IMR-90 (cell line): ENCODE measurements at regions not wholly inside any gene's neighbourhood (a gene's known extent, or its start where the extent isn't known, plus 50 kb on each side); places are given as distances from the start of the nearest gene placed in this dataset.

ENCODE experiments used
- ATAC-seq: fragments of 200-7000 bp; cut with Tn5 transposase; 2 replicates; pipeline ENCODE4 v1.9.1; 2020; ENCODE audit warnings: low read depth, mild to moderate bottlenecking, moderate library complexity
- BruUV-seq: library from RNA; stranded (reverse); fragments of 400-500 nt; replicated peaks from 2 replicates; lab custom pipeline; 2021; lab: Mats Ljungman, UMichigan
- CTCF ChIA-PET: fragments of 300-600 bp; formaldehyde crosslinking; extraction: SDS; loops from one replicate; lab custom pipeline; 2021; ENCODE audit warnings: antibody characterized with exemption; lab: Yijun Ruan, JAX
- POLR2A ChIA-PET: fragments of 300-600 bp; sonication (Branson Sonifier 250); formaldehyde crosslinking; loops from one replicate; lab custom pipeline; 2022; ENCODE audit warnings: antibody characterized with exemption; ENCODE audit not compliant: unreplicated experiment; lab: Charles Lee
- DNase-seq: peaks from one replicate; pipeline ENCODE4 v3.0.0; 2013
- H2AFZ ChIP-seq: replicated peaks from 2 replicates; pipeline ENCODE3; 2013; ENCODE audit warnings: low read length, mild to moderate bottlenecking; ENCODE audit not compliant: poor library complexity
- H2AK5ac ChIP-seq: 2 replicates; pipeline ENCODE4 v1.6.1; 2013; ENCODE audit warnings: low read depth, low read length, inconsistent platforms
- H2AK9ac ChIP-seq: replicated peaks from 2 replicates; pipeline ENCODE3; 2013; ENCODE audit warnings: mild to moderate bottlenecking, low read depth, low read length, moderate library complexity; ENCODE audit not compliant: poor library complexity
- H2BK120ac ChIP-seq: 2 replicates; pipeline ENCODE4 v1.6.1; 2013; ENCODE audit warnings: low read depth, low read length, inconsistent platforms
- H2BK15ac ChIP-seq: 3 replicates; pipeline ENCODE4 v1.6.1; 2013; ENCODE audit warnings: low read depth, low read length, inconsistent platforms
- H2BK20ac ChIP-seq: 2 replicates; pipeline ENCODE4 v1.6.1; 2013; ENCODE audit warnings: low read depth, mild to moderate bottlenecking, inconsistent platforms, low read length, moderate library complexity
- H2BK5ac ChIP-seq: 2 replicates; pipeline ENCODE4 v1.6.1; 2013; ENCODE audit warnings: mild to moderate bottlenecking, low read depth, low read length, inconsistent platforms; ENCODE audit not compliant: poor library complexity, severe bottlenecking
- H3K14ac ChIP-seq: replicated peaks from 2 replicates; pipeline ENCODE4 v1.6.1; 2013; ENCODE audit warnings: low read depth, low read length, inconsistent platforms
- H3K18ac ChIP-seq: 2 replicates; pipeline ENCODE4 v1.6.1; 2013; ENCODE audit warnings: low read depth, low read length, control low read depth
- H3K23ac ChIP-seq: 2 replicates; pipeline ENCODE4 v1.6.1; 2013; ENCODE audit warnings: low read depth, low read length, inconsistent platforms
- H3K27ac ChIP-seq: 2 replicates; pipeline ENCODE4 v1.5.1; 2013; ENCODE audit warnings: mild to moderate bottlenecking, control low read depth, low read length; ENCODE audit not compliant: insufficient read depth
- H3K27me3 ChIP-seq: 2 replicates; pipeline ENCODE4 v1.6.1; 2013; ENCODE audit warnings: low read length; ENCODE audit not compliant: control insufficient read depth, insufficient read depth
- H3K36me3 ChIP-seq: 2 replicates; pipeline ENCODE4 v1.6.1; 2013; ENCODE audit warnings: low read length, mixed read lengths; ENCODE audit not compliant: control insufficient read depth, insufficient read depth
- H3K4ac ChIP-seq: 2 replicates; pipeline ENCODE4 v1.6.1; 2013; ENCODE audit warnings: low read depth, low read length, inconsistent platforms
- H3K4me1 ChIP-seq: 2 replicates; pipeline ENCODE4 v1.6.1; 2013; ENCODE audit warnings: low read length, mixed read lengths; ENCODE audit not compliant: control insufficient read depth, insufficient read depth
- H3K4me2 ChIP-seq: 2 replicates; pipeline ENCODE4 v1.6.1; 2013; ENCODE audit warnings: low read depth, mild to moderate bottlenecking, control low read depth, low read length, moderate library complexity
- H3K4me3 ChIP-seq: 2 replicates; pipeline ENCODE4 v1.5.1; 2013; ENCODE audit warnings: low read depth, mild to moderate bottlenecking, control low read depth, low read length, moderate library complexity; ENCODE audit not compliant: insufficient read depth
- H3K56ac ChIP-seq: 2 replicates; pipeline ENCODE4 v1.6.1; 2013; ENCODE audit warnings: low read length, inconsistent platforms; ENCODE audit not compliant: insufficient read depth; ENCODE audit errors: extremely low read depth
- H3K79me1 ChIP-seq, 2 experiments: 2 replicates each; pipeline ENCODE4 v1.6.1; 2013; ENCODE audit warnings: low read length in 2 of 2, inconsistent platforms in 1 of 2, low read depth in 1 of 2
- H3K9ac ChIP-seq: 2 replicates; pipeline ENCODE4 v1.6.1; 2013; ENCODE audit warnings: low read depth, low read length, control low read depth
- H3K9me1 ChIP-seq: 2 replicates; pipeline ENCODE4 v1.6.1; 2013; ENCODE audit warnings: low read length, inconsistent platforms; ENCODE audit not compliant: insufficient read depth
- H3K9me3 ChIP-seq: 2 replicates; pipeline ENCODE4 v1.6.1; 2013; ENCODE audit warnings: low read length; ENCODE audit not compliant: control insufficient read depth, insufficient read depth
- H4K20me1 ChIP-seq: 2 replicates; pipeline ENCODE4 v1.6.1; 2013; ENCODE audit warnings: low read length, inconsistent platforms; ENCODE audit not compliant: insufficient read depth
- H4K5ac ChIP-seq: 2 replicates; pipeline ENCODE4 v1.6.1; 2013; ENCODE audit warnings: mild to moderate bottlenecking, low read depth, low read length, control low read depth
- H4K8ac ChIP-seq, 2 experiments: 2 replicates each; pipeline ENCODE4 v1.6.1; 2013; ENCODE audit warnings: low read depth in 2 of 2, low read length in 2 of 2, control low read depth in 1 of 2, inconsistent platforms in 1 of 2
- H4K91ac ChIP-seq: 2 replicates; pipeline ENCODE4 v1.6.1; 2013; ENCODE audit warnings: low read depth, low read length, inconsistent platforms; ENCODE audit not compliant: insufficient read depth
- BHLHE40 ChIP-seq: fragments of 150-350 bp; IDR thresholded peaks from 2 replicates; pipeline ENCODE4 v1.6.1; 2016; ENCODE audit warnings: mild to moderate bottlenecking, low read depth, low read length
- CEBPB ChIP-seq: IDR thresholded peaks from 2 replicates; pipeline ENCODE4 v1.6.1; 2012; ENCODE audit warnings: low read depth, low read length, improper control_type of control experiment
- CHD1 ChIP-seq: IDR thresholded peaks from 2 replicates; pipeline ENCODE4 v1.6.1; 2012; ENCODE audit warnings: low read depth, low read length, improper control_type of control experiment
- WGBS, 2 experiments: methylation state at CpG; one replicate each; pipeline versions ENCODE4 v1.1.5 to v1.1.7; 2013; ENCODE audit warnings: missing lambda C conversion rate in 2 of 2; ENCODE audit not compliant: insufficient read length in 1 of 2; ENCODE audit errors: extremely low coverage in 2 of 2; 5-methylcytosine and 5-hydroxymethylcytosine counted together
- dilution Hi-C: fragments of 300-500 bp; cut with HindIII; formaldehyde crosslinking; loops from one replicate; pipeline ENCODE4 v1.14.3; 2018; ENCODE audit warnings: low sequenced_read_pairs; ENCODE audit not compliant: unreplicated experiment
- in situ Hi-C: fragments of 300-500 bp; cut with MboI; formaldehyde crosslinking; loops from 3 replicates; pipeline ENCODE4 v1.14.3; 2019; ENCODE audit warnings: low sequenced_read_pairs, inconsistent platforms, mixed read lengths
- intact Hi-C: fragments of 100-400 bp; cut with micrococcal nuclease; formaldehyde crosslinking; loops from 2 replicates; pipeline ENCODE4 v1.10.0; 2022
- TF ChIP-seq, protein P1 (sequence below): conservative IDR thresholded peaks from 2 replicates; pipeline ENCODE4 v1.5.1; 2012; ENCODE audit warnings: mild to moderate bottlenecking, low read depth, low read length, improper control_type of control experiment

DNA sequence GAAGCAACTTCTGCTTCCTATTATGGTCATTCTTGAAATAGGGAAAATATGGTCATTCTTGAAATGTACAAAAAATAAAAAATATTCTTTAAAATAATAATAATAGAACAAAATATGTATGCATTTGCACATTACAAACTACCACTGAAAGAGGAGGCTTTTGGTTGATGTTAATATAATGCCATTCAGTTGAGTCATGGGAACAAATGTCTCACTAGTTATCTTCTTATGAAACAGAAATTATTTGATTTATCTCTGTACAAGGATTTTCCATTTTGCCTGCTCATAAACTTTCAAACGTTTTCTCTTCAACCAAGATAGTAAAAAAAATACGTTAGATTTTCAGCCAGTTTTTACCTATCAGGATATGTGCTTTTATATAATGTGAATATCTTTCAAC, 1662.7 kb downstream of the OTOL1 start:
- H2AK9ac ChIP-seq: no peak overlapping the region
- intact Hi-C loops: no loop called here

More for the DNA sequence above, 1662.7 kb downstream of the OTOL1 start:
- no peak overlapping the region for H2AFZ ChIP-seq
- H3K27ac ChIP-seq: no peak overlapping the region
- ChIA-PET POLR2A (no interaction called here), CTCF (no interaction called here)
- no peaks in the 10 kb centered on the region for H3K9me1 ChIP-seq
- H2BK20ac ChIP-seq: no peak overlapping the region
- H3K4me3 ChIP-seq: no peak overlapping the region
- BruUV-seq: no TSS peak
- no peak for ATAC-seq
- no peaks in the 10 kb centered on the region for H3K36me3 ChIP-seq
- H4K5ac ChIP-seq: no peak overlapping the region
- peaks cover 6% of the 10 kb centered on the region; the same call in 1 of the 2 replicates for H3K9me3 ChIP-seq
- H2BK5ac ChIP-seq: no peak overlapping the region
- no peaks in the 10 kb centered on the region for H3K79me1 ChIP-seq
- H2BK120ac ChIP-seq: no peak overlapping the region
- no peaks in the 10 kb centered on the region for H3K27me3 ChIP-seq
- DNase-seq: no peak
- no peak overlapping the region for H3K56ac ChIP-seq
- H4K20me1 ChIP-seq: no peaks in the 10 kb centered on the region
- no peak overlapping the region for H2AK5ac ChIP-seq
- no peak overlapping the region for H4K91ac ChIP-seq
- WGBS, 2 experiments: no CpG with 5 or more reads among the region's 2 CpGs
- H2BK15ac ChIP-seq: no peak overlapping the region
- H3K14ac ChIP-seq: no peak overlapping the region
- H3K18ac ChIP-seq: no peak overlapping the region
- H3K23ac ChIP-seq: no peak overlapping the region
- H3K9ac ChIP-seq: no peak overlapping the region
- in situ Hi-C loops: no loop called here
- H3K4ac ChIP-seq: no peak overlapping the region
- TF ChIP-seq BHLHE40 (no peak), CHD1 (no peak), CEBPB (no peak)
- TF ChIP-seq, protein P1, sequence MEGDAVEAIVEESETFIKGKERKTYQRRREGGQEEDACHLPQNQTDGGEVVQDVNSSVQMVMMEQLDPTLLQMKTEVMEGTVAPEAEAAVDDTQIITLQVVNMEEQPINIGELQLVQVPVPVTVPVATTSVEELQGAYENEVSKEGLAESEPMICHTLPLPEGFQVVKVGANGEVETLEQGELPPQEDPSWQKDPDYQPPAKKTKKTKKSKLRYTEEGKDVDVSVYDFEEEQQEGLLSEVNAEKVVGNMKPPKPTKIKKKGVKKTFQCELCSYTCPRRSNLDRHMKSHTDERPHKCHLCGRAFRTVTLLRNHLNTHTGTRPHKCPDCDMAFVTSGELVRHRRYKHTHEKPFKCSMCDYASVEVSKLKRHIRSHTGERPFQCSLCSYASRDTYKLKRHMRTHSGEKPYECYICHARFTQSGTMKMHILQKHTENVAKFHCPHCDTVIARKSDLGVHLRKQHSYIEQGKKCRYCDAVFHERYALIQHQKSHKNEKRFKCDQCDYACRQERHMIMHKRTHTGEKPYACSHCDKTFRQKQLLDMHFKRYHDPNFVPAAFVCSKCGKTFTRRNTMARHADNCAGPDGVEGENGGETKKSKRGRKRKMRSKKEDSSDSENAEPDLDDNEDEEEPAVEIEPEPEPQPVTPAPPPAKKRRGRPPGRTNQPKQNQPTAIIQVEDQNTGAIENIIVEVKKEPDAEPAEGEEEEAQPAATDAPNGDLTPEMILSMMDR: no peak
- H4K8ac ChIP-seq: no peak overlapping the region
- H3K4me1 ChIP-seq: no peaks in the 10 kb centered on the region
- dilution Hi-C loops: no loop called here
- H3K4me2 ChIP-seq: no peak overlapping the region
